Kidney tubule cell (primary cell): ENCODE measurements at regions not wholly inside any gene's neighbourhood (a gene's known extent, or its start where the extent isn't known, plus 50 kb on each side); places are given as distances from the start of the nearest gene placed in this dataset.
"Not testable (repeated sequence)": the region's sequence is repeated elsewhere in the genome, so short reads cannot be mapped to it uniquely, and the experiment has no call there.

Source experiments
- DNase-seq: peaks from one replicate; pipeline ENCODE4 v3.0.0-alpha.2; 2018; ENCODE audit warnings: low spot score

GRCh38 chr1:118564961-118565703 is 380.1 kb upstream of the SPAG17 start:
- DNase-seq: no peak

DNA sequence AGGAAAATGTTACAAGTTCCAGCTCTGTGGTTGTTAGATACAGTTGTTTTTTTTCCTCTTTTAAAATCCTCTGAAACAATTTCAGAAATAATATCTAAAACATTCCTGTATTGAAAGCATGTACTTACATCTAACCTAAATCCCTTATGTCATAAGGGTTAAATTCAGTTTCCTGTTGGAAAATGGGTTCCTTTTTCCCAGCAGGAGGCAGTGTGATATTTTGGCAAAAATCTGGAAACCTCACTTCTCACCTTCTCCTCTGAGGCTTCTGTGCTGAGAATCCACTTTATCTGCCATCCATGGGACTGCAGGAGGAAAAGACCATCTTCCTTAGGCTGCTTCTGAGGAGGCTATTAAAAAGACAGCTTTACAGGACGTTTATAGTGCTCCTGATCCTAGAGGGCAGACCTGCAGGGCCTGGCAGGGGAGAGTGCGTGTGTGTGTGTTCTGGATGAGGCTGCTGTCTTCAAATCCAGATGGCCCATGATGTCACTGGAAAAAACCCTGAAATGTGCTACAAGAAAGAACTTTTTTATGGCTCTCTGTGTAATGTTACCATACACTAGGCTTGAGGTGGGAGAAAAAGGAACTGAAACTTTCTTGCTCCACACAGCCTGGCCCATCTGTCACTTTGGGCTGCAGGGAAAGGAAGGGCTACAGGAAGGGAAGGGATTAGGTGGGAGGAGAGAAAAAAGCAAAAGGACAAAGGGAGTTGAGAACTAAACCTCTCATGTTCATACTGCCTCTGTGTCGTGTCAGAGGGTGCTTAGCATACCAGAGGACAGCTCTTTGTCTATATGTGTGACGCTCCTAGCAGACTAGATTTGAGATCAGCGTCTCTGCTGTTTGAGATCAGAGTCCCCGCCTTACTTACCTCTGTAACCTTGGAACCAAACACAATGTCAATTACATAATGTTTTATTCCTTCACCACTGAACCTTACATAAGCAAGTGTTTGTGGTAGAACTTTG is 379.2 kb upstream of the SPAG17 start:
- DNase-seq: no peak

- no peak for DNase-seq
Observed at GRCh38 chr1:118558933-118559332, 373.9 kb upstream of the SPAG17 start.

DNA sequence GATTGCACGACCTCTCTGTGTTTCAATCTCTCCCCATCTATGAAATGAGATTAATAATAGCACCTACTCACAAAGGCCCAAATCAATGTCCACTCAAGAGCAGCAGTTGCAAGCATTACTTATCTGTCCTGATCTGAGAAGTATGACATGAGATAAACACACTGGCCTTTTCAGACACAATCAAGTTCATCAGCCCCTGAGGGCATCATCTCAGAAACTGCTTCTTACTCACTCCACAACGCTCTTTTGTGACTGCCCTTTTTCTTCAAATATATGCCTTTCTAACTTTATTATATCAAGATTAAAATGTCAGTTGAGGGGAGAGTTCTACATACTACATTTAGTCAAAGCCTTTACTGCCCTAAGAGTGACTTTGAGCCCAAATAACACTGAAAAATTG is 371.9 kb upstream of the SPAG17 start:
- DNase-seq: no peak

- DNase-seq: no peak
Observed at GRCh38 chr1:118555638-118556037, 370.6 kb upstream of the SPAG17 start.

DNA sequence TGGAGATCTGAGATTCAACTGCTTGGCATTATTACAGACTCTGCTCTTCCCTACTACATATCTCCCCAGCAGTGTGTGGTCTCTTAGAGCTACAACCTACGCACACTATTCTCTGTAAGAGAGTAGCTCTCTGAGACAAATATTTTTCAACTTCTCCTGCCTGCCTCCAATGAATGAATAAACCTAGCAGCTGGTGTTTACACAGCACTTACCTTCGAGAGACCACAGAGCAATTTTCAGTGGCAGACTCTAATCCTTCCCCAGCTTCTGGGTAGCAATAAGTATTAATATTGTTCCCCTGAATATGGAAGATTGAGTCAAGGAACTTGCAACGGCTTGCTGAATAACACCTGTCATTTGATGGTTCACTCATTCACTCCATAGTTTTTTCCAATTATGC is 350.9 kb upstream of the SPAG17 start:
- DNase-seq: no peak

DNA sequence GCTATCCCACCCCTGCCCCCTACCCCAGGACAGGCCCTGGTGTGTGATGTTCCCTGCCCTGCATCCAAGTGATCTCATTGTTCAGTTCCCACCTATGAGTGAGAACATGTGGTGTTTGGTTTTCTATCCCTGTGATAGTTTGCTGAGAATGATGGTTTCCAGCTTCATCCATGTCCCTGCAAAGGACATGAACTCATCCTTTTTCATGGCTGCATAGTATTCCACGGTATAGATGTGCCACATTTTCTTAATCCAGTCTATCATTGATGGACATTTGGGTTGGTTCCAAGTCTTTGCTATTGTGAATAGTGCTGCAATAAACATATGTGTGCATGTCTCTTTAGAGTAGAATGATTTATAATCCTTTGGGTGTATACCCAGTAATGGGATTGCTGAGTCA is 326.9 kb upstream of the SPAG17 start:
- DNase-seq: not testable (repeated sequence)

GRCh38 chr1:118504867-118505266 is 319.8 kb upstream of the SPAG17 start:
- no peak for DNase-seq

- no peak for DNase-seq
Observed at GRCh38 chr1:118504221-118504644, 319.2 kb upstream of the SPAG17 start.

GRCh38 chr1:118503752-118504151 is 318.7 kb upstream of the SPAG17 start:
- DNase-seq: no peak

DNA sequence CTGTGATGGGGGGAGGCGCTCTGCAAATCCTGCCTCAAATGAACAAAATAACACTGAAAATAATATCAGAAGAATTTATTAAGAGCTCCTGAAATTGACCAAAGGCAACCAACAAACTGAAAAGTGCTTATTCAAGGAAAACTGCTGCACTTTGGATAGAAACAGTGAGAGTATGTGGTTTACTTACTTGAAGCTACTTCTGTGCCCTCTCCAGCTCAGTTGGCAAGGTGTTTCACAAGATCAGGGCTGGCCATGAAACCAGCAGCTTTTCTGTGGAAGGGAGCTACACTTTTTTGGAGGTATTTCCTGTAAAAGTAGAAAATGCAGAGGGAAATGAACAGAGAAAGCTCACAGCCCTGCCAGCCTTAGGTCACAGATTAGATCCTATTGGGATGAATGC is 310.0 kb upstream of the SPAG17 start:
- no peak for DNase-seq

DNA sequence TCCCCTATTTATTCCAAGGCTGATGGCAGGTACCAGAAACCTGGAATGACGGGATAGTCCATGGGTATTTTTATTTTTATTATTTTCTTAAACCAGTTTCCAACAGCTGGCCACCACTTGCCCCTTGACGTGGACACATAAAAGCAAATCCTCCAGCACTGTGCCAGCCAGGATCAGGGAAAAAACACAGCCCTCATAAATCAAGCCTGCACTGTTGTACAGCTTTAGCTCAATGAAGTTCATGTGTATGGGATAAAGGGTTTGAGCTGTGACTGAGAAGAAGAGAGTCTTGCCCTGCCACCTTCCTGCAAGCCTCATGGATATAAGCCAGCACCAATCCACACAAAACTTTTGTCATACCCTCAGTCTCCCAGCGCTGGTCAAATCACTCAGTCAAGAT is 303.8 kb upstream of the SPAG17 start:
- DNase-seq: no peak

DNA sequence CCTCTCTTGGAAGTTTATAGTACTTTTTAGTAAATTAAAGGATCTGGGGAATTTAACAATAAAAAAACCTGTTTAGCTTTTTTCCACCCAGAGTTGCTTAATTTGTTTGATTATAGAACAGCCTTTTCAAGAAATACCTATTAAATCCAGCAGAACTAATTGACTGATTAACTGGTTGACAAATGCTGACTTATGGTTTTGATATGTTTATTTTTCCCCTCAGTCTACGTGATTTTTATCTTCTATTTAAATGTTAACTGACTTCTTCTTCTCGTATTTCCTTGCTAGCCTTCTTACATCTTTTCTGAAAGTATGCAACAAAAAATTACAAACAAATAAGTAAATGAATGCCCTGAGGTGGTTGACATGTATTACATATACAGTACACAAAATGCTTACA is 302.9 kb upstream of the SPAG17 start:
- no peak for DNase-seq

GRCh38 chr1:118487091-118487490 is 302.1 kb upstream of the SPAG17 start:
- no peak for DNase-seq

- no peak for DNase-seq
Observed at GRCh38 chr1:118486199-118486598, 301.2 kb upstream of the SPAG17 start.

DNA sequence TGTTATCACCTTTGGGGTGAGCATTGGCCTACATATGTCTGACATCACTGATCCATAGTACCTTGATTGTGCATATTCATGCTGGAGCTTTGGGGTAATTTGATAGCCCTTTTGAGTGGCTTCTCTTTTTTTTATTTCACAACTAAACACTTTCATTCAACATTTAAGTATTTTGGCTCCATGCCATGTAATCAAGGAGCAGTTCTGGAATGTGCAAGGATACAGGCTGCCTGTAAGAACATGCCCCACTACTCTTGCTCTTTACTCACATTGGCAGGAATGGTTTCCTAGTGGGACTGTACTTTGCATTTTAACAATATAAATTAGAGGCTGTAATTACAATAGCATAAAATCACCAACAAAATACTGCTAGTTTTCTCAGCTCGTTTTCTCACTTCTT is 300.7 kb upstream of the SPAG17 start:
- DNase-seq: no peak

DNA sequence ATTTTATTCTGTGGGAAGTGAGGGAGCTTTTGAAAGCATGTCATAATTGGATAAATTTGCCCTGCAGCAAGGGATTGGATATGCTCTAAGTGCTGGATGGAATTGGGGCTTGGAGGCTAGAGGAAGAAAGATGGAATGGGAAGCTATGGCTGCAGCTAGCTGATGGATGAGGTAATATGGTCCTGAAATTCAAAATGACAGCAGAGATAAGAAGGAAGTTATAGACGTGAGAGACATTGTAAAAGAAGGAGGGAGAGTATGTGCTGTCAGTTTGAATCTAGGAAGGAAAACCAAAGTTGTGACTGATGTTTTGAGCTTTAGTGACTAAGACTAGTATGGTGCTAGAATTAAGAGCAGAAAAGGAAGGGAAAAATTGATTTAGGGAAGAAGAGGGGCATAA is 299.9 kb upstream of the SPAG17 start:
- no peak for DNase-seq

DNA sequence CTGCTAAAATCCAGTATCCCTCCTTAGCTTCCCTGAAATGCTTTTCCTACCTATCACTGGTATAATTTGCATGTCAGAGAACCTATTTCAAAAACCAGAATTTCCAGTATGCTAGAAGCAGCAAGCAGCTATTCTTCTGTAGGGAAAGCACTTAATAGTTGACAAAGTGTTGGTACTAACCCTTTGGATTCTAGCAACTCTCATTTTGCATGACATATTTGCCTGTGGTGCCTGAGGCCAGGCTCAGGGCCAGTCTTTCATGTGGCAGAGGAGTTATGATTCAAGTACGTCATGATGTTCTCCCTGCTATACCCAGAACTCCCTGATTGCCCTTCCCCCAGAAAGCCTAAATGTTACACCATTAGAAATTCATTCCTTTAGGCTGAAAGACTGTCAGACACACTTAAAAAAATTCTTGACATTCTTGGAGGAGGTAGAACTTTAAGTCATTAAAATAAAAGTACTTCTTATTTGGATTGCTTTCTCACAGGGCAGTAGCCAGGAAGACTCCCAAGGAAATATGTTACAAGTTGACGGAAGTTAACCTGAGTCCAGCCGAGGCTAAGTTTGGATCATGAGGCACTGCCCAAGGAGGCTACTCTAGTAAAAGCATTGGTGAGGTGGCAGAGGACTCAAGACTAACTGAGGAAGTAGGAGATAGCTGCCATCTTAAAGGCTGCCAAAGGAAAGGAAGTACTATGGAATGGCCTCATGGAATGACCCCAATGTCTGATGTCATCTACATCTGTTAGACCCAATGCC is 298.4 kb upstream of the SPAG17 start:
- no peak for DNase-seq

- DNase-seq: no peak
Observed at GRCh38 chr1:118481126-118481525, 296.1 kb upstream of the SPAG17 start.

- peak; percentile 17 for DNase-seq
Observed at GRCh38 chr1:118479351-118479750, 294.3 kb upstream of the SPAG17 start.

- no peak for DNase-seq
Observed at GRCh38 chr1:118473825-118474224, 288.8 kb upstream of the SPAG17 start.

DNA sequence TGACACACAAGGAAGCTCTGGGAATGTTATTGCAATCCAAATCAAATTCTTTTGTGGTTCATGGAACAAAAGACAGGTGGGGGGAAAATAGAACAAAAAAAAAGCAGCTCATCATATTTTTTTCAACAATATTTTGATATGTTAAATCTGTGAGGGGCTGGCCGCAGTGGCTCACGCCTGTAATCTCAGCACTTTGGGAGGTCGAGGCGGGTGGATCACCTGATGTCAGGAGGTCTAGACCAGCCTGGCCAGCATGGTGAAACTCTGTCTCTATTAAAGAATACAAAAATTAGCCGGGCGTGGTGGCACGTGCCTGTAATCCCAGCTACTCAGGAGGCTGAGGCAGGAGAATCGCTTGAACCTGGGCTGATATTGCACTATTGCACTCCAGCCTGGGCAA is 279.4 kb upstream of the SPAG17 start:
- DNase-seq: not testable (repeated sequence)
